SU-DHL-6 (cell line): ENCODE measurements at regions not wholly inside any gene's neighbourhood (a gene's known extent, or its start where the extent isn't known, plus 50 kb on each side); places are given as distances from the start of the nearest gene placed in this dataset.

Experiments
- H2AFZ ChIP-seq: fragments of 200-600 bp; sonication (generic); 2 replicates; pipeline ENCODE4 v1.6.1; 2014; ENCODE audit warnings: low read depth, mild to moderate bottlenecking, moderate library complexity, mixed read lengths, antibody characterized with exemption, low read length; ENCODE audit not compliant: severe bottlenecking
- H3F3A ChIP-seq: fragments of 200-600 bp; shearing (Covaris generic); 2 replicates; pipeline ENCODE4 v1.6.0; 2016; ENCODE audit warnings: antibody characterized with exemption, mild to moderate bottlenecking; ENCODE audit not compliant: insufficient read depth
- H3K27ac ChIP-seq: fragments of 200-600 bp; sonication (generic); 2 replicates; pipeline ENCODE4 v1.5.1; 2016; ENCODE audit warnings: low read depth, mild to moderate bottlenecking, low read length, moderate library complexity, mixed read lengths
- H3K27me3 ChIP-seq: fragments of 200-600 bp; sonication (generic), shearing (Covaris generic); 2 replicates; pipeline ENCODE4 v1.6.0; 2014; ENCODE audit warnings: mild to moderate bottlenecking, low read length
- H3K36me3 ChIP-seq: fragments of 200-600 bp; sonication (generic); 2 replicates; pipeline ENCODE4 v1.6.1; 2014; ENCODE audit warnings: mild to moderate bottlenecking, low read length, mixed read lengths
- H3K4me2 ChIP-seq: fragments of 300-600, 200-600 bp; shearing (Covaris generic), sonication (generic); 2 replicates; pipeline ENCODE4 v1.6.0; 2014; ENCODE audit warnings: low read length, low read depth, mild to moderate bottlenecking; ENCODE audit not compliant: poor library complexity, severe bottlenecking
- H3K4me3 ChIP-seq: fragments of 200-600 bp; sonication (generic); 2 replicates; pipeline ENCODE4 v1.5.1; 2014; ENCODE audit warnings: antibody characterized with exemption, low read length, mild to moderate bottlenecking, mixed read lengths; ENCODE audit not compliant: insufficient read depth, poor library complexity, severe bottlenecking
- H3K79me2 ChIP-seq: fragments of 200-600 bp; sonication (generic); 2 replicates; pipeline ENCODE4 v1.6.1; 2014; ENCODE audit warnings: mild to moderate bottlenecking, low read length, moderate library complexity; ENCODE audit not compliant: insufficient read depth
- H3K9ac ChIP-seq: fragments of 200-600 bp; sonication (generic); 2 replicates; pipeline ENCODE4 v1.7.0; 2014; ENCODE audit warnings: mild to moderate bottlenecking, low read length
- H3K9me2 ChIP-seq: fragments of 200-600 bp; sonication (generic); replicated peaks from 2 replicates; pipeline ENCODE4 v1.6.1; 2014; ENCODE audit warnings: low read length; ENCODE audit not compliant: insufficient read depth
- H3K9me3 ChIP-seq: fragments of 200-600 bp; sonication (generic); 2 replicates; pipeline ENCODE4 v1.6.1; 2014; ENCODE audit warnings: low read length, mixed read lengths; ENCODE audit not compliant: insufficient read depth
- H4K20me1 ChIP-seq: fragments of 200-600 bp; sonication (generic); 2 replicates; pipeline ENCODE4 v1.6.1; 2014; ENCODE audit warnings: low read depth, mild to moderate bottlenecking, antibody characterized with exemption, low read length, moderate library complexity, mixed read lengths
- EZH2phosphoT487 ChIP-seq: fragments of 200-600 bp; sonication (generic), shearing (Covaris generic); conservative IDR thresholded peaks from 2 replicates; pipeline ENCODE4 v1.6.1; 2018; ENCODE audit warnings: mild to moderate bottlenecking, antibody characterized with exemption, low read length, moderate library complexity, mixed read lengths
- TF ChIP-seq, protein P1 (sequence below): fragments of 200-600 bp; sonication (generic); IDR thresholded peaks from one replicate; pipeline ENCODE4 v1.5.1; 2017; ENCODE audit warnings: antibody characterized with exemption, mild to moderate bottlenecking, low read length, moderate library complexity; ENCODE audit not compliant: insufficient read depth, poor library complexity, severe bottlenecking

DNA sequence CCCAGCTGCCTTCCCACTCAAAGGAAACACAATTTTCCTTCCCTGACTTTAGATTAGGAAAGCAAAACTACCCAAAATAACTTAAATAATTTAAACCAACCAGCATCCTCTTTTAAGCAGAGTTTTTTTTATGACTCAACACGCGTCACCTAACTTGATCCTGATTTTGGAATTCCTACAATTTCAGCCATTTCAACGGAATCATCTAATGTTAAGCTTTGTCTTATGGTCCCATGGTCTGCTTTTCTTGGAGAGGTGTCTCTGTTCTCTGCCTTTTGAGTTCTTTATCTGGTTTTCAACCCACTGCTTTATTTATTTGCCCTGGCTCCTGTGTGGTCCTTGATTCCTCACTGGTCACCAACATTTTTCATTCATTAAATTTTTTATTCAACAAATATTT, 219.2 kb upstream of the ARHGEF26 start:
- H3K79me2 ChIP-seq: no peaks in the 10 kb centered on the region
- no peaks in the 10 kb centered on the region for H4K20me1 ChIP-seq
- no peaks in the 10 kb centered on the region for H3K9me2 ChIP-seq
- no peak for TF ChIP-seq EZH2phosphoT487
- TF ChIP-seq, protein P1, sequence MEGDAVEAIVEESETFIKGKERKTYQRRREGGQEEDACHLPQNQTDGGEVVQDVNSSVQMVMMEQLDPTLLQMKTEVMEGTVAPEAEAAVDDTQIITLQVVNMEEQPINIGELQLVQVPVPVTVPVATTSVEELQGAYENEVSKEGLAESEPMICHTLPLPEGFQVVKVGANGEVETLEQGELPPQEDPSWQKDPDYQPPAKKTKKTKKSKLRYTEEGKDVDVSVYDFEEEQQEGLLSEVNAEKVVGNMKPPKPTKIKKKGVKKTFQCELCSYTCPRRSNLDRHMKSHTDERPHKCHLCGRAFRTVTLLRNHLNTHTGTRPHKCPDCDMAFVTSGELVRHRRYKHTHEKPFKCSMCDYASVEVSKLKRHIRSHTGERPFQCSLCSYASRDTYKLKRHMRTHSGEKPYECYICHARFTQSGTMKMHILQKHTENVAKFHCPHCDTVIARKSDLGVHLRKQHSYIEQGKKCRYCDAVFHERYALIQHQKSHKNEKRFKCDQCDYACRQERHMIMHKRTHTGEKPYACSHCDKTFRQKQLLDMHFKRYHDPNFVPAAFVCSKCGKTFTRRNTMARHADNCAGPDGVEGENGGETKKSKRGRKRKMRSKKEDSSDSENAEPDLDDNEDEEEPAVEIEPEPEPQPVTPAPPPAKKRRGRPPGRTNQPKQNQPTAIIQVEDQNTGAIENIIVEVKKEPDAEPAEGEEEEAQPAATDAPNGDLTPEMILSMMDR: no peak
- no peak overlapping the region for H3K4me2 ChIP-seq
- H3K4me3 ChIP-seq: no peak overlapping the region
- H3F3A ChIP-seq: no peaks in the 10 kb centered on the region
- H3K9ac ChIP-seq: no peak overlapping the region
- no peaks in the 10 kb centered on the region for H3K27me3 ChIP-seq
- H3K36me3 ChIP-seq: no peaks in the 10 kb centered on the region
- H3K27ac ChIP-seq: no peak overlapping the region
- no peak overlapping the region for H2AFZ ChIP-seq
- no peaks in the 10 kb centered on the region for H3K9me3 ChIP-seq

DNA sequence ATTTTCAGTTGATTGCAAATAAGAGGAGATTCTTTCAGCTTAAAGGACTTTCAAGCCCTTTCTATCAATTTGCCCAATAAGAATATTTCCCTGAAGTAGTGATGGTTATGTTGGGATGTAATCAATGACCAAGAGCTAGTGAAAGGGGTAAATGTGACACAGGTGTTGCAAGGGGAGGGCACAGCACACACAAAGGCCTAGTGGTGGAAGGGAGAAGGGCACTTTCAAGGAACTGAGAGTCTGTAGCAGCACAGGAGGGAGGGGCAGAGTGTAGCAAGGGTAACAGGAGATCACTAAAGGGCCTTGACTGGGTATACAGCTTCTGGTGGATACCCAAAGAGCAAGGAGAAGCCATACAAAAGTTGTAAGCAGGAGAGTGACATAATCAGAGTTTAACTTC, 217.8 kb upstream of the ARHGEF26 start:
- no peaks in the 10 kb centered on the region for H3K9me3 ChIP-seq
- no peaks in the 10 kb centered on the region for H3K79me2 ChIP-seq
- H3K27ac ChIP-seq: no peak overlapping the region
- TF ChIP-seq, protein P1: no peak
- TF ChIP-seq EZH2phosphoT487: no peak
- H3K4me2 ChIP-seq: no peak overlapping the region
- H2AFZ ChIP-seq: no peak overlapping the region
- no peak overlapping the region for H3K4me3 ChIP-seq
- H4K20me1 ChIP-seq: no peaks in the 10 kb centered on the region
- no peak overlapping the region for H3K9ac ChIP-seq
- no peaks in the 10 kb centered on the region for H3F3A ChIP-seq
- no peaks in the 10 kb centered on the region for H3K27me3 ChIP-seq
- no peaks in the 10 kb centered on the region for H3K36me3 ChIP-seq
- no peaks in the 10 kb centered on the region for H3K9me2 ChIP-seq

DNA sequence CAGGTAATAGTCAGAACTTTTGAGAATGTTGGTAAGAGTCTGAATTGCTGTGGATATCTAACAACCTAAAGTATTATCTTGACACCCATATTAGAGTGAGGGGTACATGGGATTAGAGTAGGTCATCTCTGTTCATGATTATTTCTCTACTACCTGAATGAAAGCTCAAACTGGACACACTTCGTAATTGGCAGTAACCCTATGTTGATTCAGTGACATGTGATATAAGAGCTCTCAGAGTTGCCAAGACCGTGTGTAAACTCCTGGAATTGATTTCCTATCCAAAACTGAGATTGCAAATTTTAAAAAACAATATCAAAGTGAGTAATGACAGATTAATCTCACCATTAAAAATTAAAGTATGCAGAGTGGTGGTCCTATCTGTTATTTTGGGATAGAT, 214.8 kb upstream of the ARHGEF26 start:
- H2AFZ ChIP-seq: no peak overlapping the region
- H3K4me3 ChIP-seq: no peak overlapping the region
- no peaks in the 10 kb centered on the region for H3F3A ChIP-seq
- no peaks in the 10 kb centered on the region for H4K20me1 ChIP-seq
- no peak overlapping the region for H3K9ac ChIP-seq
- no peak for TF ChIP-seq EZH2phosphoT487
- TF ChIP-seq, protein P1: no peak
- H3K4me2 ChIP-seq: no peak overlapping the region
- H3K9me2 ChIP-seq: no peaks in the 10 kb centered on the region
- no peak overlapping the region for H3K27ac ChIP-seq
- no peaks in the 10 kb centered on the region for H3K27me3 ChIP-seq
- H3K9me3 ChIP-seq: no peaks in the 10 kb centered on the region
- no peaks in the 10 kb centered on the region for H3K36me3 ChIP-seq
- no peaks in the 10 kb centered on the region for H3K79me2 ChIP-seq
